Spleen (tissue), 11 donors: ENCODE measurements at regions not wholly inside any gene's neighbourhood (a gene's known extent, or its start where the extent isn't known, plus 50 kb on each side); places are given as distances from the start of the nearest gene placed in this dataset.

Experiments
- DNase-seq: peaks from one replicate; pipeline ENCODE4 v3.0.0-alpha.2; 2020
- H3K27ac ChIP-seq, 8 donors: fragments of 200-600 bp; sonication (generic) in 7 of 8; 1 replicate in 4 of 8; 2 replicates in 4 of 8; pipeline versions ENCODE4 v1.5.0 to v1.8.0; 2016 to 2021; ENCODE audit warnings: inconsistent platforms in 4 of 8, mild to moderate bottlenecking in 4 of 8, moderate library complexity in 1 of 8
- H3K27me3 ChIP-seq, 7 donors: fragments of 200-600 bp; sonication (generic) in 6 of 7; replicated peaks in 1 of 7; 1 replicate in 4 of 7; 2 replicates in 3 of 7; pipeline versions ENCODE4 v1.5.0 to v1.8.0; 2016 to 2021; ENCODE audit warnings: inconsistent platforms in 3 of 7, mild to moderate bottlenecking in 1 of 7
- H3K36me3 ChIP-seq, 6 donors: fragments of 200-600 bp; sonication (generic) in 5 of 6; 1 replicate in 4 of 6; 2 replicates in 2 of 6; pipeline versions ENCODE4 v1.5.0 to v1.8.0; 2016 to 2021; ENCODE audit warnings: inconsistent platforms in 2 of 6
- H3K4me1 ChIP-seq, 6 donors: fragments of 200-600 bp; sonication (generic) in 5 of 6; 1 replicate in 3 of 6; 2 replicates in 3 of 6; pipeline versions ENCODE4 v1.5.0 to v1.8.0; 2016 to 2021; ENCODE audit warnings: inconsistent platforms in 3 of 6
- H3K4me3 ChIP-seq, 8 donors: fragments of 200-600 bp; sonication (generic) in 7 of 8; 1 replicate in 4 of 8; 2 replicates in 4 of 8; pipeline versions ENCODE4 v1.5.0 to v1.8.0; 2016 to 2021; ENCODE audit warnings: inconsistent platforms in 4 of 8, mild to moderate bottlenecking in 4 of 8, moderate library complexity in 2 of 8
- H3K9me3 ChIP-seq, 8 donors: fragments of 200-600 bp; sonication (generic) in 7 of 8; 1 replicate in 4 of 8; 2 replicates in 4 of 8; pipeline versions ENCODE4 v1.5.0 to v1.8.0; 2016 to 2021; ENCODE audit warnings: inconsistent platforms in 4 of 8
- CTCF ChIP-seq, 11 experiments: fragments of 200-600 bp in 7 of 11; fragments of 450-650 bp in 4 of 11; sonication (generic) in 4 of 11; IDR thresholded peaks in 8 of 11; conservative IDR thresholded peaks in 3 of 11; 1 replicate in 7 of 11; 2 replicates in 4 of 11; pipeline versions ENCODE4 v1.4.0 to v1.8.0; 2016 to 2021; ENCODE audit warnings: antibody characterized with exemption in 11 of 11, inconsistent platforms in 4 of 11, mild to moderate bottlenecking in 1 of 11
- POLR2A ChIP-seq, 3 donors: fragments of 450-650 bp; IDR thresholded peaks; one replicate each; pipeline ENCODE4 v1.5.1; 2017; ENCODE audit warnings: antibody characterized with exemption in 3 of 3, mild to moderate bottlenecking in 1 of 3
- POLR2AphosphoS5 ChIP-seq, 3 donors: sonication (generic); formaldehyde crosslinking; IDR thresholded peaks; one replicate each; pipeline ENCODE4 v1.5.1; 2017; ENCODE audit warnings: antibody characterized with exemption in 3 of 3
- WGBS, 5 donors: extraction: QIAGEN DNeasy Blood & Tissue Kit in 3 of 5; methylation state at CpG; one replicate each; pipeline versions ENCODE4 v1.1.5 to v1.1.7; 2013 to 2018; 5-methylcytosine and 5-hydroxymethylcytosine counted together
- intact Hi-C: fragments of 100-400 bp; cut with DNase I; formaldehyde crosslinking; loops from one replicate; pipeline ENCODE4 v1.15.0; 2023; ENCODE audit warnings: low total_unique reads
- donor health status: healthy with polysubstance abuse.
- donor health status: DM: no; HTN: no; CAD: no; lungs with moderate emphysema.
- donor health status: DM: no; HTN: no; CAD: no.
- donor health status: Bipolar disorder and iron deficiency.
- donor health status: healthy.
- donor health status: DM: no; HTN: no; CAD: no.
- donor health status: DM: yes; HTN: yes; CAD: no.

DNA sequence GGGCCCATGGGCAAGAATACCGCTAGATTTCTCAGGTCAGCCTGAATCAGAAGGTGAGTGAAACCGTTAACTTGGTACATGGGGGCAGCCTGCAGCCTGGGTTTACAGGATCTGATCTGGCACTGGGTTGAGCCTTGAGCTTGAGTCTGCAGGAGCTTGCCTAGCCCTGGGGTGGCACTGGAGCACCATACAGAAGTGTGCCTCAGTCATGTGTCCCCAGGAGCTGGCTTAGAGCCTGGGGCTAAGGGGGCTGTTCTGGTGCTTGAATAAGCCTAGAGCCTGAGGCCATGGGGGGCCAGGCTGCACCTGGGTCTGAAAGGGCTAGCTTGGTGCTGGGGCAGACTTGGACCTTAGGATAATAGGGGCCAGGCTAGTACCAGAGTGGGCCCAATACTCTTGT is 457.2 kb upstream of the PBX1 start:
- Histone ChIP-seq H3K9me3 (peaks cover 0 to 11% (median 0%) of the 10 kb centered on the region in 8 donors), H3K27ac (no peak overlapping the region), H3K4me3 (no peak overlapping the region), H3K36me3 (no peaks in the 10 kb centered on the region), H3K27me3 (no peaks in the 10 kb centered on the region), H3K4me1 (no peaks in the 10 kb centered on the region)
- 88 to 100% (median 93%) methylated on average over 2 of the region's 2 CpGs for WGBS, 5 donors
- no peak for DNase-seq
- intact Hi-C loops, result no loop called here
- TF ChIP-seq CTCF (IDR thresholded peaks at IDR 0.05 in 8 of 11, conservative IDR thresholded peaks at IDR 0.05 in 3 of 11) (no peak), POLR2A (IDR thresholded peaks at IDR 0.05) (no peak), POLR2AphosphoS5 (IDR thresholded peaks at IDR 0.05) (no peak)

DNA sequence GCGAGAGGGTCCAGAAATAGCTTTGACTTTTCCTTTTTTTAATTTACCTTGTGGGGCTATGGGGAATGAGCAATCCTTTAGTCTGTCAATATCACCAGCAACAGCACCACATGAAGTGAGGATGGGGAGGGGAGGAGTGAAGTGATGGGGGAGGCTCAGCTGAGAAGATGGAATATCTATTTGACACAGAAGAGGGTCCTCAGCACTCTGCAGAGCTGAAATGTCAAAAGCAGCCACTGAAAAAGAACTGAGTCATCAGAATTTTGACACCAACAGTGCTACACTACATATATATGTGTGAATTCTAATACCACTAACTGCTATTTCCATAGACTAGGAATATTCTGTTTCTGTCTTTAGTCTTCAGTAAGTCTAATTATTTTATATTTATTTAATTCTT is 427.0 kb upstream of the PBX1 start:
- Histone ChIP-seq H3K27ac (no peak overlapping the region), H3K4me1 (no peaks in the 10 kb centered on the region), H3K4me3 (no peak overlapping the region), H3K9me3 (peaks cover 0 to 6% (median under 1%) of the 10 kb centered on the region in 8 donors), H3K27me3 (no peaks in the 10 kb centered on the region), H3K36me3 (no peaks in the 10 kb centered on the region)
- intact Hi-C loops, result no loop called here
- 79 to 89% (median 84%) methylated on average over 1 of the region's 1 CpG for WGBS, 5 donors
- no peak for DNase-seq
- TF ChIP-seq POLR2AphosphoS5 (IDR thresholded peaks at IDR 0.05) (no peak), POLR2A (IDR thresholded peaks at IDR 0.05) (no peak)

DNA sequence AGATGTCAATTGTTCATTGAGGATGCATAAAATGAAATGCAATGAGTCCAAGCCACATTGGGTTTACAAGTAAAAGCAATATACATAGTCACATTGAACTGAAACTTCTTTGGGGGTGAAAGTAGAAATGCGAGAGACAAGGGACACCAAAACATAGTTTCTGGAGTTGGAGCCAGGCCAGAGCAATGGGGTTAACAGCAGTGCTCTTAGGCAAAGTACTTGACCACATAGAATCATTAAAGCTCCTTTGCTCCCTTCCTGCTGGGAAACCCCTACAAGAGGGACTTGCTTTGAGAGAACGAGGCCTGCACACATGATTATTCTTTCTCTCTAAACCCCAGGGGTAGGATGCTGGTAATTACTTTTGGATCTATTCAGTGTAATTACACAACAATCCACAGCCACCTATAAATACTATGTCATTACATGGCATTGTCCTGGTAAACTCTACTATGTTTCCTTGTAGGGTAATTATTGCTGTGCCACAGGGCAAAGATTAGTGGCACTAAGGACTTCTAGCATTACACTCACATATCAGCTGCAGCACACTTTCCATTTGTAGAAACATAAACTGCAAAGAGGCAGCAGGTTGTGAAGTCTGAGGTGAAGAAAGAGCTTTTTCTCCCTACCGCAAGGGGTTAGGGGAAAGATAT is 421.6 kb upstream of the PBX1 start:
- peaks cover 0 to 3% (median 0%) of the 10 kb centered on the region in 8 donors for H3K9me3 ChIP-seq
- no peaks in the 10 kb centered on the region for H3K36me3 ChIP-seq
- H3K27ac ChIP-seq, result no peak overlapping the region
- no peaks in the 10 kb centered on the region for H3K27me3 ChIP-seq
- H3K4me1 ChIP-seq, result no peaks in the 10 kb centered on the region
- 71 to 86% (median 79%) methylated on average over 3 of the region's 3 CpGs for WGBS, 5 donors
- no peak for DNase-seq
- TF ChIP-seq CTCF (IDR thresholded peaks at IDR 0.05 in 8 of 11, conservative IDR thresholded peaks at IDR 0.05 in 3 of 11) (no peak), POLR2A (IDR thresholded peaks at IDR 0.05) (no peak), POLR2AphosphoS5 (IDR thresholded peaks at IDR 0.05) (no peak)
- intact Hi-C loops, result no loop called here
- H3K4me3 ChIP-seq, result no peak overlapping the region

GRCh38 chr1:164141797-164142196 is 417.2 kb upstream of the PBX1 start:
- 80 to 88% (median 82%) methylated on average over 8 of the region's 8 CpGs for whole genome bisulfite sequencing, 5 donors
- TF ChIP-seq CTCF (IDR thresholded peaks at IDR 0.05 in 8 of 11, conservative IDR thresholded peaks at IDR 0.05 in 3 of 11) (no peak), POLR2AphosphoS5 (IDR thresholded peaks at IDR 0.05) (no peak), POLR2A (IDR thresholded peaks at IDR 0.05) (no peak)
- Histone ChIP-seq H3K36me3 (no peaks in the 10 kb centered on the region), H3K4me1 (no peaks in the 10 kb centered on the region), H3K4me3 (no peak overlapping the region), H3K27ac (no peak overlapping the region), H3K27me3 (no peaks in the 10 kb centered on the region), H3K9me3 (no peaks in the 10 kb centered on the region)
- intact Hi-C loops, result no loop called here
- no peak for DNase-seq
